M059J (cell line): ENCODE measurements at regions not wholly inside any gene's neighbourhood (a gene's known extent, or its start where the extent isn't known, plus 50 kb on each side); places are given as distances from the start of the nearest gene placed in this dataset.
"Not testable (repeated sequence)": the region's sequence is repeated elsewhere in the genome, so short reads cannot be mapped to it uniquely, and the experiment has no call there.

Experiments
- DNase-seq: peaks from one replicate; pipeline ENCODE4 v3.0.0-alpha.2; 2012; ENCODE audit warnings: low read depth

GRCh38 chr13:112145551-112146360, 78.8 kb downstream of the SOX1 start:
- no peak for DNase-seq

DNA sequence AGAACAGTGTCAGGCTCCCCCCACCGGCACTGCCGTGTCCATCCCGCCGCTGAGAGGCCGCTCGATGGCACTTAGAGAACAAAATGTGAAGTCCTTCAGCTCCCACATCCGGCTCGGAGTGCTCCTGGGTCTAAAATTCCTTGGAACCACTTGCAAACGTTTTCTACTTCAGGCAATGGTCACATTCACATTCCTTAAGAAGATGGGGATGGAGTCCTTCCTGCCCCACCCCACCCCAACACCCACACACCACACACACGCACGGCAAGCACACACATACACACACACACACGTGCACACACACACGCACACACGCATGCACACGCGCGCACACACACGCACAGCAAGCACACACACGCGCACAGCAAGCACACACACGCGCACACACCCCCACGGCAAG, 83.4 kb downstream of the SOX1 start:
- no peak for DNase-seq

DNA sequence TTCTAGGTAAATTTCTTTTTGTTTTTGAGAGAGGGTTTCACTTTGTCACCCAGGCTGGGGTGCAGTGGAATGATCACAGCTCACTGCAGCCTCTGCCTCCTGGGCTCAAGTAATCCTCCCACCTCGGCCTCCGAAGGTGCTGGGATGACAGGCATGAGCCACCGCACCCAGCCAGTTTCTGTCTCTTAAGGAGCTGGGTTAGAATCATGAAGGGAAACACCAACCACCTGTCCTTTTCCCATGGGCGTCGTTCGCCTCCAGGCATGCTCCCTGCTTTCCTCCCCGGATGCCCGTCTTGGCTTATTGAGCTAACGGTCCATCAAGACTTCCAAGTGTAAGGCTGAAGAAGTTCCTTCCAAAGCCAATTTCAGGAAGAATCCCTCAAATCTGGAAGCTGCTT, 85.9 kb downstream of the SOX1 start:
- DNase-seq = no peak

DNA sequence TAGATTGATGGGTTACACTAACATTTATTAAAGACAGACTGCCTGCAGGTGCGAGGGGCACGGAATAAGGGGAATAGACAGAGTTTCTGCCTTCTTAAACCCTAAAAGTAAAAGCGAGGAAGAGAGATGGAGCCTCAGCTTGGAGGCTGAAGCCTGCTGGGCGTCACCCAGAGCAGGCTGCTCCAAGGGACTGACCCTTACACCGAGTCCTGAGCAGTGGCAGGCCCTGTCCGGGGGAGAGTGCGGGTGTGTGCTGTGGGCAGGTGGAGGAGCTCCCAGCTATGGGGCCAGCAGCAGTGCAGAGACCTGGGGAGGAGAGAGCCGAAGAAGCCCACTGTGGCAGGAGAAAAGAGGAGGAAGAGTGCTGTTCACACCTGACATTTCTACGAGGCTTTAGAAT, 86.4 kb downstream of the SOX1 start:
- no peak for DNase-seq

DNA sequence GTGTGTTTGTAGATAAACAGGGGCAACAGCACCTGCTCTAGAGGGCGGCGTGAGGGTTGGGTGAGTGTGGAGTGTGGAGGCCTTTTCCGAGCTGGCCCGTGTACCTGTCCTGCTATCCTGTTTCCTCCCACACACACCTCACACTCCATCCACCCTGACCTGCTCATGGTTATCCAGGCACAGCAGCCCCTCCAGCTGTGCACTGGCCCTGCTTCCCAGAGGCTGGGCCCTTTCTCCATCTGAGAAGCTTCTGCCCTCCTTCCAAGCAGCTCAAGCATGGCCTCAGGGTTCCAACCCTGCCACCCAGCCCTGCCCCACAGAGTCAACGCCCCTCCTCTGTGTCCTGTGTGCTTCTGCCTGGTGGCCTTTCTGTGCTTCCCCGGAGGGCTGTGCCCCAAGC, 86.9 kb downstream of the SOX1 start:
- DNase-seq = no peak

DNA sequence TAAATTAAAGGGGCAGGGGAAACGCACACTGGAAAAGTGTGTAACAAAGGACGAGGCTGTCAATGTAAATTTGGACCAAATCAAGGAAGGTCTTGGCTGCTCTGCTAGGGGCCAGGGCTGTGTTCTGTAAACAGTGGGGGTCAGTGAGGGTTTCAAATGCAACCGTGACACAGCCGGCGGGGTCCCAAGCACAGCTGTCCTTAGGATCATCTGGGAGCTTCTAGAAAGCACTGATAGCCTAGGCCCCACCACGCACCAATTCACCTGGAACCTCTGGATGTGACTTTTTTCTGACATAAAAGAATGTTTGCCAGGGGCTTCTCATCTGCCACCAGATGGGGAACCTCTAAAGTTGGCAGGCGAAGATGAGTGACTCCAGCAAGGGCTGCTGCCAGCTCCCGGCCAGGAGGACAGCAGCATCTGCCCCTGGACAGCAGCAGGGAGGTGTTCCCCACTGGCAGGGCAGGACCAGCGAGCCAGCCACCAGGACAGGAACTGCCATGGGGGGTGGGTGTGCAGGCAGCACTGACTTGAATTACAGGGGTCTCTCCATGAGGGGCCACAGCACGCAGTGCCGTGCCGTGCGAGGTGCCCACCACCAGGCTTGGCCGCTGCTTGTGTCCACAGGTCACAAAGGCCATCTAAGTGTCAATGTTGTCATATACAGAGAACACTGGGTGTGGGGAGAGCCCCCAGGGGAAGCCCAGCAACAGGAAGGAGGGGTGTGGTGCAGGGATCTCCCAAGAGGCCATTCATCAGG, 87.5 kb downstream of the SOX1 start:
- no peak for DNase-seq

DNA sequence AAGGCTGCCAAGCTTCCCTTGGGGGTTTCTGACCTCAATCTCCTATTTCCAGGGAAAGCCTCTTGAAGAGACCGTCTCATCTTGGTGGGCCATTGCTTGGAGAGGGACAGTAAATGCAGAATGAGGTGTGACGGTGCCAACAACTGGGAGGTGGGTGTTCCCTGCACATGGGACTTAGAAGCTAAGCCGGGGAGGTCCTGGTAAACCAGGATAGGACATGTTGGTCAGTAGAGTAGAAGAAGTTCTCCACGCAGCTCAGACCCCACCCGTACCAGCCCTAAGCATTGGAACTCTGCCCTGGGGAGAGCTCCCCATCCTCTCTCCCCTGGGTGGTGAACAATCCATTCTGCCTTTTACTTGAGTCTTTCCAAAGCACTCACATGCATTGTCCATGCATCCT, 92.0 kb downstream of the SOX1 start:
- DNase-seq = no peak

DNA sequence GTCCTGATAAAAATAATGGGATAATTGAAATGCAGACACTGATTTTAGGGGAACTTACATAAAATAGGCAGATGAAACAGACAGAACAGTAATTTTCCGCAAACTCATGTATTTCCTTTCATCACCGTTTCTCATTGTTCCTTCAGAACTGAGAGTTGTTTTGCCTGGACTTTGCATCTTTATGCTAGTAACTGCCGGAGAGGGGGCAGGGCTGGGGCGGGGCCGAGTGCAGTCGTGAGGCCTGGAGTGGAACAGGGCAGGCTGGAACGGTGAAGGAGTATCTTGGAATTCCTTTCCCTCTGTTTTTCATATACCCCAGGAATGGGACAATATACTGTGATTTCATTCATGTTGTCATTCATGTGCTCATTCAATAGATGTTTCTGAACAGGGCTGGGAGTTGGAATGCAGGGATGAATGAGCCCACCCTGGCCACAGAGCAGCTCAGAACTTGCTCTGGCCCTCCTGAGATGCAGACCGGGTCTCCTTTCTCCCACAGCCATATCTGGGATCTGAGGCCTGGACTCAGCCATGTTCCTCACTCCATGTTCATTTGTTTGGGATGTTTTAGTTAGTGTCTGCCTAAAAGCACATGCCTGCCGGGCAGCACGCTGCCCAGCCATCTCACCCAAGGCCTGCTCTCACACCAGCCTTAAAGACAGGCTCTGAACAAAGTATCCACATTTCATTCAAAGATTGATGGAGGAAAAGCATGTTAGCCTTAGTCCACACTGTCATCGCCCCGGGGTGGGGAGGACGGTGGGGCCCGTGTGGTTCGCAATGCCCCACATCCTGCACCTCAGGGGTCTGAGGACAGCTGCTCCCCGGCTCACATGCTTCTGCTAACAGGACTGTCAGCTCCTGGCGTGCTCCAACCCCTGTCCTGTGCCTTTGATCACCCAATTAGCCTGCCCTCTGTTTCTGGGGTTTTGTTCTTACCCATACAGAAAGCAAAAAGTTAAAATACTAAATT, 92.9 kb downstream of the SOX1 start:
- no peak for DNase-seq

GRCh38 chr13:112160558-112160957, 93.6 kb downstream of the SOX1 start:
- DNase-seq = no peak

DNA sequence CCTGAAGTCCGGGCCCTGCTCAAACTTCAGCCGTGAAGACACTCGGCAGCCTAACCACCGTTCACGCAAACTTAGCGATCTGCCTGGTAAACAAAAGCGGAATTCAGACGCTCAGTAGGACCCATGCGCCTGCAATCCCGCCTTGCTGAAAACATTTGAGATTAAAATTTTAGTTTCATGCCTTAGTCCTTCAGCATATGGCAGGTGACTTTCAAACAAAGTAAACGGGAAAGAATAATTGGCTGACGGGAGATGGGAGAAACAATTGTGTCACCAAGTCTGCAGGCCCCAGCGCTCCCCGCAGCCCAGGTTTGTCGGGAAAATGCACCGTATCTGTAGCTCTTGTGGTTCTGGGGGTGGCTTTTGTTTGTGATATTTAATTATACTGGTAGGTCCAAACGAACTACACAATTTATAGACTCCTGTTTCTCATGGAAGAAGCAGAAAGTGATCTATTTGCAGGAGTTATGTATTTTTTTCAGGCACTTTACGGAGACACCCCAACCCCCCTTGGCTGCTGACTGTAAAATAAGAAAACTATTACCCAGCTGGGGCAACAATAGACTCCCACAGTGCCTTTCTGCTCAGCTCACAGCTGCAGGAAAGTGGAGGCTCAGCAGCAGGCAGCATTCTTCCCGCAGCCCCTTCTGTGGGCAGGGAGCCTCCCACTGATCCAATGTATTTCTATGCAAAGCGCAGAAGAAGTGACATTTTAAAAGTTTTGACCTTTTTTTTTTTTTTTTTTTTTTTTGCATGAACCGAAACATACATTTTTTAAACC, 94.8 kb downstream of the SOX1 start:
- DNase-seq = no peak

DNA sequence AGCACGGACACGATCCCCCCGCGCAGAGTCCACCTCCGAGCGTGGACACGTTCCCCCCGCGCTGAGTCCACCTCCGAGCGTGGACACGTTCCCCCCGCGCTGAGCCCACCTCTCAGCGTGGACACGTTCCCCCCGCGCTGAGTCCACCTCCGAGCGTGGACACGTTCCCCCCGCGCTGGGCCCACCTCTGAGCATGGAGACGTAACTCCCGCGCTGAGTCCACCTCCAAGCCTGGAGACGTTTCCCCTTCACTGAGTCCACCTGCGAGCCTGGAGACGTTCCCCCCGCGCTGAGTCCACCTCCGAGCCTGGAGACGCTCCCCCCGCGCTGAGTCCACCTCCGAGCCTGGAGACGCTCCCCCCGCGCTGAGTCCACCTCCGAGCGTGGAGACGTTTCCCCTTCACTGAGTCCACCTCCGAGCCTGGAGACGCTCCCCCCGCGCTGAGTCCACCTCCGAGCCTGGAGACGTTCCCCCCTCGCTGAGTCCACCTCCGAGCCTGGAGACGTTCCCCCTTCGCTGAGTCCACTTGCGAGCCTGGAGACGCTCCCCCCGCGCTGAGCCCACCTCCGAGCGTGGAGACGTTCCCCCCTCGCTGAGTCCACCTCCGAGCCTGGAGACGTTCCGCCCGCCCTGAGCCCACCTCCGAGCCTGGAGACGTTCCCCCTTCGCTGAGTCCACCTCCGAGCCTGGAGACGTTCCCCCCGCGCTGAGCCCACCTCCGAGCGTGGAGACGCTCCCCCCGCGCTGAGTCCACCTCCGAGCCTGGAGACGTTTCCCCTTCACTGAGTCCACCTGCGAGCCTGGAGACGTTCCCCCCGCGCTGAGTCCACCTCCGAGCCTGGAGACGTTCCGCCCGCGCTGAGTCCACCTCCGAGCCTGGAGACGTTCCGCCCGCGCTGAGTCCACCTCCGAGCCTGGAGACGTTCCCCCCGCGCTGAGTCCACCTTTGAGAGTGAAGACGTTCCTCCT, 97.0 kb downstream of the SOX1 start:
- DNase-seq = not testable (repeated sequence)

- no peak for DNase-seq
These were observed 98.8 kb downstream of the SOX1 start for GRCh38 chr13:112165712-112166111.

GRCh38 chr13:112168761-112169160, 101.8 kb downstream of the SOX1 start:
- no peak for DNase-seq

DNA sequence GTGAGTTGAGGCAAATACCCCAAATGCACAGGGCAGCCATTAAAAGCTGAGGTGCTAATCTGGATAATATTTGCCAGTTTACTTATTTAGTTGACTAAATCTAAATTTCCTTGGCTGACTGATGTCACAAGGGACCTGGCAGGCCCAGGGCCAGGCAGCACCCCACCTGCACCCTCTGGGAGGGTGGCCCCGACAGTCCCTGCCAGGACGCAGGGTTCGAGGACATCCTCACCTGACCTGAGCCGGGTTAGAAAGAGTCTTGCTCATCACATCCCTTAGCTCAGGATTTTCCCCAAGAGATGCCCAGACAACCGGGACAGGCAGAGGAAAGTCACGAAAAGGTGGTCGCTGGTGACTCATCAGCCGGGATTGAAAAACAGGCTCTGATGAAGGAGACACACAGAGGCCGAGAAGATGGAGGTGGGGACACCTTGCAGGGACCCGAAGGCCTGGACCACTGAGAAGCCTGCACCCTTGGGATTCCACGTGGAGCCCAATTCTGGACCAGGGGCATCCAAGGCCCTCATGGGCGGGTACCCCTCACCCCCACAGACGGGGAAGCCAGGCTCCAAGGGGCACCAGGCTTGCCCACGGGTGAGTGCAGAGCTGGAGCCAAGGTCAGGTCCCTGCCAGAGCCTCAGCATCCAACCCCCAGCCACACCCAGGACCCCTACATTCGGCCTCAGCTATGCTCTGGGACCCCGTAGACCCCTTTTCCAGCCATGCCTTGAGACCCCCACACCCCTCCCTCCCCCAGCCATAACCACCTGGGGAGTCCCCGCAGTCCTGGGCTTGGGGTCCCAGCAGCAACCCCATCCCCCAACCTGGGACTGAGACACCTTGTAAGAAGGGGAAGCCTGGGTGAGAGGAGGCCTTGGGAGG, 103.2 kb downstream of the SOX1 start:
- DNase-seq = no peak

GRCh38 chr13:112170823-112171569, 104.0 kb downstream of the SOX1 start:
- no peak for DNase-seq

GRCh38 chr13:112171570-112171965, 104.6 kb downstream of the SOX1 start:
- no peak for DNase-seq

- DNase-seq = no peak
These were observed 105.1 kb downstream of the SOX1 start for GRCh38 chr13:112172017-112172416.

- DNase-seq = peak; percentile 6
These were observed 105.8 kb downstream of the SOX1 start for GRCh38 chr13:112172641-112173251.
